ENCODE measurements at regions not wholly inside any gene's neighbourhood (a gene's known extent, or its start where the extent isn't known, plus 50 kb on each side); places are given as distances from the start of the nearest gene placed in this dataset.

- TF ChIP-seq, protein P1, sequence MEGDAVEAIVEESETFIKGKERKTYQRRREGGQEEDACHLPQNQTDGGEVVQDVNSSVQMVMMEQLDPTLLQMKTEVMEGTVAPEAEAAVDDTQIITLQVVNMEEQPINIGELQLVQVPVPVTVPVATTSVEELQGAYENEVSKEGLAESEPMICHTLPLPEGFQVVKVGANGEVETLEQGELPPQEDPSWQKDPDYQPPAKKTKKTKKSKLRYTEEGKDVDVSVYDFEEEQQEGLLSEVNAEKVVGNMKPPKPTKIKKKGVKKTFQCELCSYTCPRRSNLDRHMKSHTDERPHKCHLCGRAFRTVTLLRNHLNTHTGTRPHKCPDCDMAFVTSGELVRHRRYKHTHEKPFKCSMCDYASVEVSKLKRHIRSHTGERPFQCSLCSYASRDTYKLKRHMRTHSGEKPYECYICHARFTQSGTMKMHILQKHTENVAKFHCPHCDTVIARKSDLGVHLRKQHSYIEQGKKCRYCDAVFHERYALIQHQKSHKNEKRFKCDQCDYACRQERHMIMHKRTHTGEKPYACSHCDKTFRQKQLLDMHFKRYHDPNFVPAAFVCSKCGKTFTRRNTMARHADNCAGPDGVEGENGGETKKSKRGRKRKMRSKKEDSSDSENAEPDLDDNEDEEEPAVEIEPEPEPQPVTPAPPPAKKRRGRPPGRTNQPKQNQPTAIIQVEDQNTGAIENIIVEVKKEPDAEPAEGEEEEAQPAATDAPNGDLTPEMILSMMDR (IDR thresholded peaks at IDR 0.05) = no peak
- TF ChIP-seq POLR2A (IDR thresholded peaks at IDR 0.05) = no peak
Observed at GRCh38 chr3:59570806-59571205, 521.0 kb upstream of the CFAP20DC start.
